ENCODE measurements at regions not wholly inside any gene's neighbourhood (a gene's known extent, or its start where the extent isn't known, plus 50 kb on each side); places are given as distances from the start of the nearest gene placed in this dataset.

DNA sequence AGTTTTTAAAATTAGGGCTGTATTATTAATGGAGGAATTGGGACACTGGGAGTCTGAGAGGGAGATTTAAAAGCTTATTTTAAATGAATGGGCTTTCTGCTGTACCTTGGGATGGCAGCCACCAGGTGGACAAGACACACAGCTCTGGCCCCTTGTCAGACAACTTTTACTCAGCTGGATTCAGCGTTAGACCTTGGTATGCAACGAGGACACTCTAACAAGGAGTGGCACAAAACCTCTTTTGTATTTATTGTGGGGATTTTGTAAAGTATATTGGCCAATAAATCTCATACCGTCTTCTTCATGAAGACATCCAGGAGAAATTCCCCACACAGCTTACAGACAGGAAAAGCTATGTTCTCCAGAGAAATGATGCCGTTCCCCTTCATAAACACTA lies 105.7 kb downstream of the LCA5 start:
- no peak overlapping the region for H3K27ac ChIP-seq
- ATAC-seq (no peak), DNase-seq (no peak)
- 50% methylated on average over 3 of the region's 4 CpGs for WGBS (ENCODE audit: insufficient coverage, low coverage, low lambda C conversion rate, missing lambda C conversion rate)
- no peaks in the 10 kb centered on the region for H3K27me3 ChIP-seq
- TF ChIP-seq POLR2A (IDR thresholded peaks at IDR 0.05) (no peak), CTCF (IDR thresholded peaks at IDR 0.05) (no peak)
- no peaks in the 10 kb centered on the region for H3K9me3 ChIP-seq
- no peak overlapping the region for H3K4me3 ChIP-seq
- no peaks in the 10 kb centered on the region for H3K36me3 ChIP-seq
- intact Hi-C loops (cut with DNase I) = no loop called here
- H3K4me1 ChIP-seq = no peaks in the 10 kb centered on the region

GRCh38 chr6:79430913-79431536 lies 106.2 kb downstream of the LCA5 start:
- 96% methylated on average over 5 of the region's 13 CpGs for WGBS (ENCODE audit: insufficient coverage, low coverage, low lambda C conversion rate, missing lambda C conversion rate)
- ATAC-seq (no peak), DNase-seq (no peak)
- Histone ChIP-seq H3K36me3 (no peaks in the 10 kb centered on the region), H3K27me3 (no peaks in the 10 kb centered on the region), H3K27ac (no peak overlapping the region), H3K9me3 (no peaks in the 10 kb centered on the region), H3K4me3 (no peak overlapping the region), H3K4me1 (no peaks in the 10 kb centered on the region)
- intact Hi-C loops (cut with DNase I) = no loop called here
- no peak for TF ChIP-seq CTCF (IDR thresholded peaks at IDR 0.05)
- no peak for TF ChIP-seq POLR2A (IDR thresholded peaks at IDR 0.05)

DNA sequence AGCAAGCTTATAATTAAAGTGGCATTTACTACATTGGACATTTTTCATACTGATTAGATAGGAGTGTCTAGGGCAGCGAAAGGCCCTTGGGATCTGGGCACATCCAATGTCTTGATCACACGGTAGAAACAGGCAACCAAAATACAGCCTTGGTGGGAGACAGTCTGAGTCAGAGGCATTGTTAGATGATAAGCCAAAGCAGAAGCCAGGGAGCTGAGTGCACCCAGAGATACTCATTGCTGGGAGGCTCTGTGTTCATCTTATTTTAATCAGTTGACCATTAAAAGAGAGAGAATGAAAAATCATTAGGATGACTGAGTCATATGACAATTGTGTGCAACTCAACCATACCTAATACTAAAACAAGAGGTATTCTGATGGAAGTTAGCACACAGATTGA lies 109.5 kb downstream of the LCA5 start:
- Histone ChIP-seq H3K4me3 (no peak overlapping the region), H3K4me1 (no peaks in the 10 kb centered on the region), H3K27ac (no peak overlapping the region), H3K36me3 (no peaks in the 10 kb centered on the region), H3K9me3 (no peaks in the 10 kb centered on the region), H3K27me3 (no peaks in the 10 kb centered on the region)
- 89% methylated on average over 2 of the region's 2 CpGs for WGBS (ENCODE audit: insufficient coverage, low coverage, low lambda C conversion rate, missing lambda C conversion rate)
- ATAC-seq (no peak), DNase-seq (no peak)
- TF ChIP-seq POLR2A (IDR thresholded peaks at IDR 0.05) (no peak), CTCF (IDR thresholded peaks at IDR 0.05) (no peak)
- intact Hi-C loops (cut with DNase I) = no loop called here

GRCh38 chr6:79426625-79427278 lies 110.5 kb downstream of the LCA5 start:
- ATAC-seq (no peak), DNase-seq (no peak)
- 90% methylated on average over 5 of the region's 5 CpGs for WGBS (ENCODE audit: insufficient coverage, low coverage, low lambda C conversion rate, missing lambda C conversion rate)
- intact Hi-C loops (cut with DNase I) = no loop called here
- H3K4me1 ChIP-seq = no peaks in the 10 kb centered on the region
- no peaks in the 10 kb centered on the region for H3K36me3 ChIP-seq
- H3K27ac ChIP-seq = no peak overlapping the region
- H3K4me3 ChIP-seq = no peak overlapping the region
- no peak for TF ChIP-seq CTCF (IDR thresholded peaks at IDR 0.05)
- TF ChIP-seq POLR2A (IDR thresholded peaks at IDR 0.05) = no peak
- no peaks in the 10 kb centered on the region for H3K27me3 ChIP-seq
- no peaks in the 10 kb centered on the region for H3K9me3 ChIP-seq

All from right lobe of liver (tissue), 6 donors.